ENCODE measurements at regions not wholly inside any gene's neighbourhood (a gene's known extent, or its start where the extent isn't known, plus 50 kb on each side); places are given as distances from the start of the nearest gene placed in this dataset.

DNA sequence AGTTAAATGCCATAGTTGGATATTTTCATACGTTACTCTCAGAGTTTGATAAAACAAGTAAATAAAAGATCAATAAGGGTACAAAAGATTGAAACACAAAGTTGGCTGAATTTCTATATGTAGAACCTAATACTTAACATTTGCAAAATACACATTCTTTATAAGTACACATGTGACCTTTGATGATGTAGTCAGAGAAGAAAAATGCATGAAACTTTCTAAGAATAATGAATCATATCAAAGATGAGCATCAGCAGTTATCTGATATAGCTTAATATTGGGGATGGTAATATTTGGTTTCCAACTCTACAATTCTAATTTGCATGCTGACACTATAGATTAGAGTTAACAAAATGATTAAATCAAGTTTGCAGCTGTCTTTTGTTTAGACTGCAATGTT, 188.0 kb upstream of the TGFBR2 start:
- TF ChIP-seq, protein P1, sequence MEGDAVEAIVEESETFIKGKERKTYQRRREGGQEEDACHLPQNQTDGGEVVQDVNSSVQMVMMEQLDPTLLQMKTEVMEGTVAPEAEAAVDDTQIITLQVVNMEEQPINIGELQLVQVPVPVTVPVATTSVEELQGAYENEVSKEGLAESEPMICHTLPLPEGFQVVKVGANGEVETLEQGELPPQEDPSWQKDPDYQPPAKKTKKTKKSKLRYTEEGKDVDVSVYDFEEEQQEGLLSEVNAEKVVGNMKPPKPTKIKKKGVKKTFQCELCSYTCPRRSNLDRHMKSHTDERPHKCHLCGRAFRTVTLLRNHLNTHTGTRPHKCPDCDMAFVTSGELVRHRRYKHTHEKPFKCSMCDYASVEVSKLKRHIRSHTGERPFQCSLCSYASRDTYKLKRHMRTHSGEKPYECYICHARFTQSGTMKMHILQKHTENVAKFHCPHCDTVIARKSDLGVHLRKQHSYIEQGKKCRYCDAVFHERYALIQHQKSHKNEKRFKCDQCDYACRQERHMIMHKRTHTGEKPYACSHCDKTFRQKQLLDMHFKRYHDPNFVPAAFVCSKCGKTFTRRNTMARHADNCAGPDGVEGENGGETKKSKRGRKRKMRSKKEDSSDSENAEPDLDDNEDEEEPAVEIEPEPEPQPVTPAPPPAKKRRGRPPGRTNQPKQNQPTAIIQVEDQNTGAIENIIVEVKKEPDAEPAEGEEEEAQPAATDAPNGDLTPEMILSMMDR (IDR thresholded peaks at IDR 0.05; ENCODE audit: control extremely low read depth in 1 of 3, insufficient read depth in 1 of 3, low read depth in 1 of 3, low read length in 3 of 3), result no peak
- TF ChIP-seq POLR2AphosphoS5 (IDR thresholded peaks at IDR 0.05; ENCODE audit: low read depth, low read length) (no peak), SUZ12 (IDR thresholded peaks at IDR 0.05; ENCODE audit: low read length) (no peak), JUND (IDR thresholded peaks at IDR 0.05; ENCODE audit: low read length) (no peak), TEAD4 (IDR thresholded peaks at IDR 0.05; ENCODE audit: low read depth, low read length) (no peak), SRF (IDR thresholded peaks at IDR 0.05; ENCODE audit: low read depth, low read length) (no peak), SIN3A (conservative IDR thresholded peaks at IDR 0.05 in 1 of 2, IDR thresholded peaks at IDR 0.05 in 1 of 2; ENCODE audit: low read depth in 1 of 2, low read length in 2 of 2) (no peak), FOSL1 (IDR thresholded peaks at IDR 0.05; ENCODE audit: insufficient read depth, low read depth, low read length) (no peak), TBP (IDR thresholded peaks at IDR 0.05; ENCODE audit: low read depth, low read length) (no peak), CEBPB (IDR thresholded peaks at IDR 0.05; ENCODE audit: low read depth, low read length) (no peak)
- TF ChIP-seq, protein P2, sequence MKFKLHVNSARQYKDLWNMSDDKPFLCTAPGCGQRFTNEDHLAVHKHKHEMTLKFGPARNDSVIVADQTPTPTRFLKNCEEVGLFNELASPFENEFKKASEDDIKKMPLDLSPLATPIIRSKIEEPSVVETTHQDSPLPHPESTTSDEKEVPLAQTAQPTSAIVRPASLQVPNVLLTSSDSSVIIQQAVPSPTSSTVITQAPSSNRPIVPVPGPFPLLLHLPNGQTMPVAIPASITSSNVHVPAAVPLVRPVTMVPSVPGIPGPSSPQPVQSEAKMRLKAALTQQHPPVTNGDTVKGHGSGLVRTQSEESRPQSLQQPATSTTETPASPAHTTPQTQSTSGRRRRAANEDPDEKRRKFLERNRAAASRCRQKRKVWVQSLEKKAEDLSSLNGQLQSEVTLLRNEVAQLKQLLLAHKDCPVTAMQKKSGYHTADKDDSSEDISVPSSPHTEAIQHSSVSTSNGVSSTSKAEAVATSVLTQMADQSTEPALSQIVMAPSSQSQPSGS (IDR thresholded peaks at IDR 0.05; ENCODE audit: low read length), result no peak
- TF ChIP-seq, protein P3, sequence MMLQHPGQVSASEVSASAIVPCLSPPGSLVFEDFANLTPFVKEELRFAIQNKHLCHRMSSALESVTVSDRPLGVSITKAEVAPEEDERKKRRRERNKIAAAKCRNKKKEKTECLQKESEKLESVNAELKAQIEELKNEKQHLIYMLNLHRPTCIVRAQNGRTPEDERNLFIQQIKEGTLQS (IDR thresholded peaks at IDR 0.05; ENCODE audit: insufficient read depth, low read depth, low read length), result no peak
